GM12891 (cell line): ENCODE measurements at regions not wholly inside any gene's neighbourhood (a gene's known extent, or its start where the extent isn't known, plus 50 kb on each side); places are given as distances from the start of the nearest gene placed in this dataset.

Experiments used
- POLR2A ChIP-seq: IDR thresholded peaks from 2 replicates; pipeline ENCODE4 v1.6.1; 2011; ENCODE audit warnings: low read depth, low read length, control low read depth
- POLR2AphosphoS5 ChIP-seq: IDR thresholded peaks from 2 replicates; pipeline ENCODE4 v1.6.1; 2011; ENCODE audit warnings: low read depth, low read length, control low read depth
- POU2F2 ChIP-seq: IDR thresholded peaks from 2 replicates; pipeline ENCODE4 v1.6.1; 2011; ENCODE audit warnings: low read depth, mild to moderate bottlenecking, control low read depth, low read length, moderate library complexity
- SPI1 ChIP-seq: IDR thresholded peaks from 2 replicates; pipeline ENCODE4 v1.6.1; 2011; ENCODE audit warnings: low read depth, low read length, control low read depth
- TAF1 ChIP-seq: IDR thresholded peaks from 2 replicates; pipeline ENCODE4 v1.6.1; 2011; ENCODE audit warnings: low read depth, low read length, control low read depth

DNA sequence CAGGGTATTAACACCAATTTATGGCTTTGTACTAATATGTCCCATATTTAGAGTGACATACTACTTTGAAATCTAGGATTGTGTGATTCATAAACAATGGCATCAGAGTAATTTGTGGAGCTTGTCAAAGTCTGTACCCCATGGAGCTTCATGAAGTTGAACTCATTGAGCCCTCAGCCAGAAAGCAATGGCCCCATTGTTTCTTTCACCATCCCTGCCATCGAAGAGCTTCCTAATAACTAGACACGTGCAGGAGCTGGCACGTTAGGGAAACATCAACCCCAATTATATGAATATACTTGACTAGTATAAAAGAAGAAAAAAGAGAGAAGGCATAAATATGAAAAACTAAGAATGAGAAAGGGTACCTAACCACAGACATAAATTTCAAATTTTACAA, 206.6 kb downstream of the CXCL12 start:
- no peak for TF ChIP-seq POU2F2
- TF ChIP-seq POLR2AphosphoS5, result no peak
- TF ChIP-seq POLR2A, result no peak
- TF ChIP-seq TAF1, result no peak
- no peak for TF ChIP-seq SPI1
